Calu3 (cell line): ENCODE measurements at regions not wholly inside any gene's neighbourhood (a gene's known extent, or its start where the extent isn't known, plus 50 kb on each side); places are given as distances from the start of the nearest gene placed in this dataset.

ENCODE experiments used
- BruUV-seq: library from RNA; stranded (reverse); fragments of 400-500 nt; replicated peaks from 2 replicates; lab custom pipeline; 2021; lab: Mats Ljungman, UMichigan
- CTCF ChIA-PET: fragments of 300-600 bp; sonication (Branson Sonifier 250); formaldehyde crosslinking; loops from one replicate; lab custom pipeline; 2022; ENCODE audit warnings: antibody characterized with exemption; lab: Charles Lee
- DNase-seq: peaks from one replicate; pipeline ENCODE4 v3.0.0; 2022
- H3K27ac Mint-ChIP-seq: one replicate; pipeline ENCODE4 v1.8.0; 2022; ENCODE audit warnings: mixed read lengths; ENCODE audit not compliant: unreplicated experiment
- H3K27me3 Mint-ChIP-seq: one replicate; pipeline ENCODE4 v1.8.0; 2022; ENCODE audit warnings: mixed read lengths; ENCODE audit not compliant: unreplicated experiment
- H3K36me3 Mint-ChIP-seq: one replicate; pipeline ENCODE4 v1.8.0; 2022; ENCODE audit warnings: mild to moderate bottlenecking, moderate library complexity, mixed read lengths; ENCODE audit not compliant: insufficient read depth, unreplicated experiment
- H3K4me1 Mint-ChIP-seq: one replicate; pipeline ENCODE4 v1.8.0; 2022; ENCODE audit warnings: mild to moderate bottlenecking, low read depth, mixed read lengths; ENCODE audit not compliant: unreplicated experiment
- H3K4me3 Mint-ChIP-seq: one replicate; pipeline ENCODE4 v1.8.0; 2022; ENCODE audit warnings: mild to moderate bottlenecking, low read depth, moderate library complexity, mixed read lengths; ENCODE audit not compliant: unreplicated experiment
- H3K9me3 Mint-ChIP-seq: one replicate; pipeline ENCODE4 v1.8.0; 2022; ENCODE audit warnings: low read depth, mixed read lengths; ENCODE audit not compliant: unreplicated experiment
- intact Hi-C: fragments of 100-400 bp; cut with micrococcal nuclease; formaldehyde crosslinking; loops from one replicate; pipeline ENCODE4 v1.10.0; 2022; ENCODE audit not compliant: unreplicated experiment
- TF ChIP-seq, protein P1 (sequence below): fragments of 200-600 bp; IDR thresholded peaks from one replicate; pipeline ENCODE4 v1.8.0; 2022; ENCODE audit warnings: antibody characterized with exemption; ENCODE audit not compliant: unreplicated experiment

DNA sequence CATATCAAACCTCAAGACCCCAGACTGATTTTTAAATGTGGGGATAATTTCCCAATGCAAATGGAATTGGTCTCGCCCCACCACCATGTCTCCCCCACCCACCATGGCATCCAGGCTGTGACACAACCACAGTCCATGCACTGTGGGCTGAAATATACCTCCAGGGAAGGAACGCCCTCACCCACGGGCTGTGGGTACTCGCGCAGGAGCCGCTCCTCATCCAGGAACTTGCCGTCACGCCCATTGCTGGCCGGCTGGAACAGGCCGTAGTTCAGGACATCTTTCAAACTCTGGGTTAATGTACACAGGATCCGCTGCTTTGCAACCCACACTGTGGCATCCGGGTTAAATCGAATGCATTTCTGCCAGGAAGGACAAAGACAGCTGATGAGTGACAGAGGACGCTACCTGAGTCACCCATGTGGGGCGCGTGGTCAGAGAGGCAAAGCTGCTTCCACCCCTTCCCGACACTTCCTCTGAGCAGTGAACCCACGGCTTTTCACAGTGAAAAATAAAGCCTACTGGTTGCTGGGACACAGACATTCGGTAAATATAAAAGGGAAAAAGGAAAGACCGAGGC is 133.6 kb downstream of the SHANK2 start:
- peaks cover 1% of the 10 kb centered on the region for H3K9me3 Mint-ChIP-seq
- H3K36me3 Mint-ChIP-seq: peaks cover 16% of the 10 kb centered on the region
- TF ChIP-seq, protein P1, sequence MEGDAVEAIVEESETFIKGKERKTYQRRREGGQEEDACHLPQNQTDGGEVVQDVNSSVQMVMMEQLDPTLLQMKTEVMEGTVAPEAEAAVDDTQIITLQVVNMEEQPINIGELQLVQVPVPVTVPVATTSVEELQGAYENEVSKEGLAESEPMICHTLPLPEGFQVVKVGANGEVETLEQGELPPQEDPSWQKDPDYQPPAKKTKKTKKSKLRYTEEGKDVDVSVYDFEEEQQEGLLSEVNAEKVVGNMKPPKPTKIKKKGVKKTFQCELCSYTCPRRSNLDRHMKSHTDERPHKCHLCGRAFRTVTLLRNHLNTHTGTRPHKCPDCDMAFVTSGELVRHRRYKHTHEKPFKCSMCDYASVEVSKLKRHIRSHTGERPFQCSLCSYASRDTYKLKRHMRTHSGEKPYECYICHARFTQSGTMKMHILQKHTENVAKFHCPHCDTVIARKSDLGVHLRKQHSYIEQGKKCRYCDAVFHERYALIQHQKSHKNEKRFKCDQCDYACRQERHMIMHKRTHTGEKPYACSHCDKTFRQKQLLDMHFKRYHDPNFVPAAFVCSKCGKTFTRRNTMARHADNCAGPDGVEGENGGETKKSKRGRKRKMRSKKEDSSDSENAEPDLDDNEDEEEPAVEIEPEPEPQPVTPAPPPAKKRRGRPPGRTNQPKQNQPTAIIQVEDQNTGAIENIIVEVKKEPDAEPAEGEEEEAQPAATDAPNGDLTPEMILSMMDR: no peak
- H3K4me3 Mint-ChIP-seq: no peak overlapping the region
- no peak for DNase-seq
- CTCF ChIA-PET: no interaction called here
- intact Hi-C loops: no loop called here
- H3K27ac Mint-ChIP-seq: no peak overlapping the region
- no TSS peak for BruUV-seq
- H3K27me3 Mint-ChIP-seq: no peaks in the 10 kb centered on the region
- no peaks in the 10 kb centered on the region for H3K4me1 Mint-ChIP-seq

DNA sequence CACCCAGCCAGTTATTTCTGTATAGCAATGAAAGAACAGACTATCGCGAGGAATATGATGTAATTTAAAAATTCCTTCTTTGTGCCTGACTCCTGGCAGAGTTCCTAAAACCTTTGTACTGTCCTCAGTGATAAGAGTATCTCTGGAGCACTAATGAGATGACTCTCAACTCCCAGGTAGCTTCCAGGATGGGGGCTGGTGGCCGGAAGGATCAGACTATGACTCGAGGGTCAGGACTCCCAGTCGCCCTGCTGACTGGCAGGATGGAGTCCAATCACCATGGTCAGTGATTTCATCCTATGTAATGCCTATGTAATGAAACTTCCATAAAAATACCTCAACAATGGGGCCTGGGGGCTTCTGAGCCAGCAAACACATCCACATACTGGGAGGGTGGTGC is 135.1 kb downstream of the SHANK2 start:
- CTCF ChIA-PET: no interaction called here
- TF ChIP-seq, protein P1: no peak
- Mint-ChIP-seq H3K4me1 (no peaks in the 10 kb centered on the region), H3K9me3 (no peaks in the 10 kb centered on the region), H3K36me3 (peaks cover 25% of the 10 kb centered on the region), H3K27me3 (no peaks in the 10 kb centered on the region), H3K27ac (no peak overlapping the region), H3K4me3 (no peak overlapping the region)
- DNase-seq: no peak
- no TSS peak for BruUV-seq
- intact Hi-C loops: no loop called here

DNA sequence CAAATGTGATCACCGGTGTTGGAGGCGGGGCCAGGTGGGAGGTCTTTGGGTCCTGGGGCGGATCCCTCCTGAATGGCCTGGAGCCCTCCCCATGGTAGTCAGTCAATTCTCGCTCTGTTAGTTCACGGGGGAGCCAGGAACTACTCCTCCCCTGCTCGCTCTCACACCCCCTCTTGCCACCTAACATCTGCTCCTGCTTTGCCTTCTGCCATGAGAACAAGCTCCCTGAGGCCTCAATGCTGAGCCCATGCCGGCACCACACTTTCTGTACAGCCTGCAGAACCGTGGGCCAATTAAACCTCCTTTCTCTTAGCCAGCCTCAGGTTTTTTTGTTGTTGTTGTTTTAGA is 135.7 kb downstream of the SHANK2 start:
- no peak for DNase-seq
- Mint-ChIP-seq H3K4me1 (no peaks in the 10 kb centered on the region), H3K9me3 (no peaks in the 10 kb centered on the region), H3K27ac (no peak overlapping the region), H3K27me3 (no peaks in the 10 kb centered on the region), H3K4me3 (no peak overlapping the region), H3K36me3 (peaks cover 26% of the 10 kb centered on the region)
- BruUV-seq: no TSS peak
- CTCF ChIA-PET: no interaction called here
- intact Hi-C loops: no loop called here
- TF ChIP-seq, protein P1: no peak

DNA sequence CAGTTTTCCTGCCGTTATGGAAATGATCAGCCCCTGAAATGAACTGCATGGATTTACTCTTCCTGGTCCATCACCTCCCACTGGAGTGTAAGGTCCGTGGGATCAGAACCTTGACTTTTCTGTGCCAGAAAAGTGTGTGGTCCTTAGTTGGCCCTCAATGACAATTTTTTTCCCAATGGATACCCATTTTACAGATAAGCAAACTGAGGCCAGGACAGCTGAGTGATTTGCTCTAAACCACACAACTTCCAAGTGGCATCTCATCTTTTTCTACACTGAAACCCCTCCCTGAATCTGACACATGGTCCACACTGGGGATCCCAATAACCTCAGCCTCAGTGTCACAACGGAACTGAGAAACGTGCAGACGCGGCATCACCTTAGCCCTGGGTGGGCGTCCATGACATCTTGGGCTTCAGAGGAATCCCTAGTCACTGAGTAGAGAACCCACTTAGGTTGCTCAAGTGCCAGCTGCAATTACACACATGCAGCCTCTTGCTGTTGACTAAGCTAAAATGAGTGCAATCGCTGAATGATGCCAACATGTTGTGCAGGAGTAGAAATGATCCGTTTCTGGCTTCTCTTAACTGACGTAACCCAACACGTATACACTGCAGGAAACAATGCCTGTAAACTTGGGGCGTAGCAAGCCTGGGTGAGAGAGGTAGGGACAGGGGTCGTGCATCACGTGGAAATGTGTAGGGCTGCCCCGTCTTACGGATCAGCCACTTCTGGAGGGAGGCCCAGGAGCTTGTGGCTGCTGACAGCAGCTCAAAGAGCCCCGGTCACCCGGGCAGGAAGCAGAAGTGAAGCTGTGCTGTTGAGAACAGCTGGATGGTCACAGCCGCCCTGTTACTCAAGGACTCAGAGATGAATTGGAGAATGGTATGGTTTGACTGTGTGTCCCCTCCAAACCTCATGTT is 136.3 kb downstream of the SHANK2 start:
- CTCF ChIA-PET: no interaction called here
- no peak overlapping the region for H3K4me3 Mint-ChIP-seq
- H3K4me1 Mint-ChIP-seq: no peaks in the 10 kb centered on the region
- BruUV-seq: no TSS peak
- H3K36me3 Mint-ChIP-seq: peaks cover 26% of the 10 kb centered on the region
- TF ChIP-seq, protein P1: no peak
- intact Hi-C loops: no loop called here
- no peak for DNase-seq
- H3K27me3 Mint-ChIP-seq: no peaks in the 10 kb centered on the region
- no peaks in the 10 kb centered on the region for H3K9me3 Mint-ChIP-seq
- no peak overlapping the region for H3K27ac Mint-ChIP-seq
